Liver (tissue), 8 donors: ENCODE measurements at regions not wholly inside any gene's neighbourhood (a gene's known extent, or its start where the extent isn't known, plus 50 kb on each side); places are given as distances from the start of the nearest gene placed in this dataset.

Experiments
- DNase-seq: peaks from one replicate; pipeline ENCODE4 v3.0.0-alpha.2; 2017; ENCODE audit warnings: low spot score
- H3K27ac ChIP-seq, 2 donors: one replicate each; pipeline ENCODE4 v1.7.0; 2013; ENCODE audit warnings: inconsistent platforms in 2 of 2, low read length in 2 of 2, control low read depth in 1 of 2, low read depth in 1 of 2, mild to moderate bottlenecking in 1 of 2
- H3K27me3 ChIP-seq, 4 donors: one replicate each; pipeline versions ENCODE4 v1.6.1 to v1.7.0; 2013; ENCODE audit warnings: low read length in 3 of 4, inconsistent platforms in 1 of 4, mild to moderate bottlenecking in 1 of 4, moderate library complexity in 1 of 4; ENCODE audit not compliant: control insufficient read depth in 4 of 4, insufficient read depth in 4 of 4
- H3K36me3 ChIP-seq, 4 donors: one replicate each; pipeline versions ENCODE4 v1.6.1 to v1.7.0; 2013; ENCODE audit warnings: low read length in 3 of 4, mild to moderate bottlenecking in 3 of 4, low read depth in 1 of 4, moderate library complexity in 1 of 4; ENCODE audit not compliant: control insufficient read depth in 4 of 4, insufficient read depth in 3 of 4
- H3K4me1 ChIP-seq, 4 donors: one replicate each; pipeline versions ENCODE4 v1.6.1 to v1.7.0; 2013; ENCODE audit warnings: low read length in 3 of 4, mild to moderate bottlenecking in 3 of 4, moderate library complexity in 1 of 4; ENCODE audit not compliant: control insufficient read depth in 4 of 4, insufficient read depth in 4 of 4
- H3K4me3 ChIP-seq, 3 donors: one replicate each; pipeline versions ENCODE4 v1.6.1 to v1.7.0; 2013; ENCODE audit warnings: low read length in 3 of 3, control low read depth in 1 of 3, low read depth in 1 of 3, mild to moderate bottlenecking in 1 of 3
- H3K9ac ChIP-seq, 2 donors: one replicate each; pipeline ENCODE4 v1.7.0; 2013; ENCODE audit warnings: low read length in 2 of 2, mild to moderate bottlenecking in 2 of 2, moderate library complexity in 2 of 2, control low read depth in 1 of 2, low read depth in 1 of 2
- H3K9me3 ChIP-seq, 4 donors: one replicate each; pipeline versions ENCODE4 v1.6.1 to v1.7.0; 2013; ENCODE audit warnings: low read length in 3 of 4; ENCODE audit not compliant: control insufficient read depth in 4 of 4
- EGR1 ChIP-seq, 2 donors: IDR thresholded peaks; 2 replicates each; pipeline ENCODE4 v1.6.1; 2016 to 2018; ENCODE audit warnings: antibody characterized with exemption in 2 of 2, low read depth in 2 of 2
- FOXA2 ChIP-seq: IDR thresholded peaks from 2 replicates; pipeline ENCODE4 v1.6.1; 2016; ENCODE audit warnings: antibody characterized with exemption
- GABPA ChIP-seq, 2 donors: IDR thresholded peaks in 1 of 2; conservative IDR thresholded peaks in 1 of 2; 2 replicates each; pipeline ENCODE4 v1.6.1; 2016; ENCODE audit warnings: antibody characterized with exemption in 2 of 2, mild to moderate bottlenecking in 1 of 2, moderate library complexity in 1 of 2
- HNF4A ChIP-seq, 2 donors: conservative IDR thresholded peaks; 2 replicates each; pipeline ENCODE4 v1.6.1; 2016; ENCODE audit warnings: antibody characterized with exemption in 2 of 2, mild to moderate bottlenecking in 2 of 2
- HNF4G ChIP-seq: IDR thresholded peaks from 2 replicates; pipeline ENCODE4 v1.6.1; 2016; ENCODE audit warnings: antibody characterized with exemption
- JUND ChIP-seq, 2 donors: IDR thresholded peaks; 2 replicates each; pipeline ENCODE4 v1.6.1; 2016; ENCODE audit warnings: antibody characterized with exemption in 2 of 2
- RAD21 ChIP-seq, 2 donors: IDR thresholded peaks; 2 replicates each; pipeline ENCODE4 v1.6.1; 2016; ENCODE audit warnings: antibody characterized with exemption in 2 of 2, mild to moderate bottlenecking in 2 of 2
- RXRA ChIP-seq, 2 donors: IDR thresholded peaks; 2 replicates each; pipeline ENCODE4 v1.6.1; 2017 to 2018; ENCODE audit warnings: antibody characterized with exemption in 2 of 2, mild to moderate bottlenecking in 1 of 2
- SP1 ChIP-seq: IDR thresholded peaks from 2 replicates; pipeline ENCODE4 v1.6.1; 2018; ENCODE audit warnings: antibody characterized with exemption, mild to moderate bottlenecking
- TAF1 ChIP-seq: conservative IDR thresholded peaks from 2 replicates; pipeline ENCODE4 v1.6.1; 2016; ENCODE audit warnings: antibody characterized with exemption, mild to moderate bottlenecking
- YY1 ChIP-seq: IDR thresholded peaks from 2 replicates; pipeline ENCODE4 v1.6.1; 2016; ENCODE audit warnings: antibody characterized with exemption, mild to moderate bottlenecking
- WGBS: extraction: QIAGEN DNeasy Blood & Tissue Kit; methylation state at CpG from one replicate; pipeline ENCODE4 v1.1.7; 2013; 5-methylcytosine and 5-hydroxymethylcytosine counted together
- TF ChIP-seq, protein P1 (sequence below): fragments of 150-350 bp; IDR thresholded peaks from 2 replicates; pipeline ENCODE4 v1.5.1; 2017; ENCODE audit warnings: improper control_type of control experiment, low read depth, low read length; ENCODE audit not compliant: missing input control
- TF ChIP-seq, protein P2 (sequence below): IDR thresholded peaks from 2 replicates; pipeline ENCODE4 v1.6.1; 2016; ENCODE audit warnings: antibody characterized with exemption, mild to moderate bottlenecking
- TF ChIP-seq, protein P3 (sequence below): IDR thresholded peaks from 2 replicates; pipeline ENCODE4 v1.6.1; 2016; ENCODE audit warnings: antibody characterized with exemption
- TF ChIP-seq, protein P4 (sequence below): IDR thresholded peaks from 2 replicates; pipeline ENCODE4 v1.6.1; 2016; ENCODE audit warnings: antibody characterized with exemption
- TF ChIP-seq, protein P5 (sequence below): IDR thresholded peaks from 2 replicates; pipeline ENCODE4 v1.6.1; 2016; ENCODE audit warnings: antibody characterized with exemption
- donor health status: healthy.
- donor health status: healthy.
- donor health status: healthy.
- donor health status: healthy.
- donor health status: healthy.

DNA sequence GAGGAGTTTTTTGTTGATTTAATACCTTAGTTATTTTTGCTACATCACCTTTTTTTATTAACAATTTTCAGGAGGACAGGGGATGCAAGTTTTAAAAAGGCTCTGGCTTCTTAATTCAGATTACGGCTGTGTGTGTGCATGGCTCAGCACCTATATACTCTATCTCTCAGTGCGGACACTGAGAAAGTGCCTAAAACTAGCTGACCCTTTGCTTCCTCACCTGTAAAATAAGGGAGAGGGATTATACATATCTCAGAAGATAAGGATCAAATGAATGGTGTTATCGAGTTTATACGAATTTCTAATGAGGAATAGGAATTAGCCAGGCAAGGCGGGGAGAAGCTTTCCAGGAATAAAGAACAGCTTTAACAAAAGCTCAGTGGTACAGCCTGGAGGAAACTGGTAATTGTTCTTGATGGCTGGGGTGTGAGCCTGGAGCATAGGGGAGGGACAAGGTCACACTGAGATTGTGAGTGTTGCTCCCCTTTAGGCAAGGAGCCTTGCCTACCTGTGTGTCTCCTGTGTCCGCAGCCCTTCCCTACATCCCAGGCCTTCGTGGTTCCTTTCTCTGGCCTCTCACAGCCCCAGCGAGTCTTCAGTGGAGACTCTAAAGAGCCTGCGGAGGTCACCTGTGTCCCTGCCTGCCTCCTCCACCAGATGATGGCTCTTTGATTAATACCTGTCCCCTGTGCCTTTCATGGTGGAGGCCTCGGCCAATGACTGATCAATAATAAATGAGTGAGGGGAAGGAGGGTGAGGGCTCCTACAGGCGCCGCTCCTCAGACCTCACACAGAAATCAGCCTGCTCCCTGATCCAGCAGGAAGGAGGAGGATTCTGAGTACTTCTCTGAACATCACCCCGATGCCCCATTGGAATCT lies 92.7 kb downstream of the DDX1 start:
- H3K4me1 ChIP-seq: peaks cover 0 to 6% (median 4%) of the 10 kb centered on the region in 4 donors
- no peak overlapping the region for H3K9ac ChIP-seq
- H3K9me3 ChIP-seq: no peaks in the 10 kb centered on the region
- no peaks in the 10 kb centered on the region for H3K27me3 ChIP-seq
- WGBS: 92% methylated on average over 13 of the region's 13 CpGs
- H3K36me3 ChIP-seq: no peaks in the 10 kb centered on the region
- H3K4me3 ChIP-seq: no peak overlapping the region
- DNase-seq: no peak
- no peak overlapping the region for H3K27ac ChIP-seq
- TF ChIP-seq FOXA2 (no peak), HNF4A (conservative IDR thresholded peaks at IDR 0.05) (no peak), RAD21 (IDR thresholded peaks at IDR 0.05) (no peak), RXRA (IDR thresholded peaks at IDR 0.05) (no peak), JUND (IDR thresholded peaks at IDR 0.05) (no peak)
- TF ChIP-seq, protein P1, sequence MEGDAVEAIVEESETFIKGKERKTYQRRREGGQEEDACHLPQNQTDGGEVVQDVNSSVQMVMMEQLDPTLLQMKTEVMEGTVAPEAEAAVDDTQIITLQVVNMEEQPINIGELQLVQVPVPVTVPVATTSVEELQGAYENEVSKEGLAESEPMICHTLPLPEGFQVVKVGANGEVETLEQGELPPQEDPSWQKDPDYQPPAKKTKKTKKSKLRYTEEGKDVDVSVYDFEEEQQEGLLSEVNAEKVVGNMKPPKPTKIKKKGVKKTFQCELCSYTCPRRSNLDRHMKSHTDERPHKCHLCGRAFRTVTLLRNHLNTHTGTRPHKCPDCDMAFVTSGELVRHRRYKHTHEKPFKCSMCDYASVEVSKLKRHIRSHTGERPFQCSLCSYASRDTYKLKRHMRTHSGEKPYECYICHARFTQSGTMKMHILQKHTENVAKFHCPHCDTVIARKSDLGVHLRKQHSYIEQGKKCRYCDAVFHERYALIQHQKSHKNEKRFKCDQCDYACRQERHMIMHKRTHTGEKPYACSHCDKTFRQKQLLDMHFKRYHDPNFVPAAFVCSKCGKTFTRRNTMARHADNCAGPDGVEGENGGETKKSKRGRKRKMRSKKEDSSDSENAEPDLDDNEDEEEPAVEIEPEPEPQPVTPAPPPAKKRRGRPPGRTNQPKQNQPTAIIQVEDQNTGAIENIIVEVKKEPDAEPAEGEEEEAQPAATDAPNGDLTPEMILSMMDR: no peak
- TF ChIP-seq, protein P2, sequence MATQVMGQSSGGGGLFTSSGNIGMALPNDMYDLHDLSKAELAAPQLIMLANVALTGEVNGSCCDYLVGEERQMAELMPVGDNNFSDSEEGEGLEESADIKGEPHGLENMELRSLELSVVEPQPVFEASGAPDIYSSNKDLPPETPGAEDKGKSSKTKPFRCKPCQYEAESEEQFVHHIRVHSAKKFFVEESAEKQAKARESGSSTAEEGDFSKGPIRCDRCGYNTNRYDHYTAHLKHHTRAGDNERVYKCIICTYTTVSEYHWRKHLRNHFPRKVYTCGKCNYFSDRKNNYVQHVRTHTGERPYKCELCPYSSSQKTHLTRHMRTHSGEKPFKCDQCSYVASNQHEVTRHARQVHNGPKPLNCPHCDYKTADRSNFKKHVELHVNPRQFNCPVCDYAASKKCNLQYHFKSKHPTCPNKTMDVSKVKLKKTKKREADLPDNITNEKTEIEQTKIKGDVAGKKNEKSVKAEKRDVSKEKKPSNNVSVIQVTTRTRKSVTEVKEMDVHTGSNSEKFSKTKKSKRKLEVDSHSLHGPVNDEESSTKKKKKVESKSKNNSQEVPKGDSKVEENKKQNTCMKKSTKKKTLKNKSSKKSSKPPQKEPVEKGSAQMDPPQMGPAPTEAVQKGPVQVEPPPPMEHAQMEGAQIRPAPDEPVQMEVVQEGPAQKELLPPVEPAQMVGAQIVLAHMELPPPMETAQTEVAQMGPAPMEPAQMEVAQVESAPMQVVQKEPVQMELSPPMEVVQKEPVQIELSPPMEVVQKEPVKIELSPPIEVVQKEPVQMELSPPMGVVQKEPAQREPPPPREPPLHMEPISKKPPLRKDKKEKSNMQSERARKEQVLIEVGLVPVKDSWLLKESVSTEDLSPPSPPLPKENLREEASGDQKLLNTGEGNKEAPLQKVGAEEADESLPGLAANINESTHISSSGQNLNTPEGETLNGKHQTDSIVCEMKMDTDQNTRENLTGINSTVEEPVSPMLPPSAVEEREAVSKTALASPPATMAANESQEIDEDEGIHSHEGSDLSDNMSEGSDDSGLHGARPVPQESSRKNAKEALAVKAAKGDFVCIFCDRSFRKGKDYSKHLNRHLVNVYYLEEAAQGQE: no peak
- TF ChIP-seq, protein P3, sequence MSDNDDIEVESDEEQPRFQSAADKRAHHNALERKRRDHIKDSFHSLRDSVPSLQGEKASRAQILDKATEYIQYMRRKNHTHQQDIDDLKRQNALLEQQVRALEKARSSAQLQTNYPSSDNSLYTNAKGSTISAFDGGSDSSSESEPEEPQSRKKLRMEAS: no peak

DNA sequence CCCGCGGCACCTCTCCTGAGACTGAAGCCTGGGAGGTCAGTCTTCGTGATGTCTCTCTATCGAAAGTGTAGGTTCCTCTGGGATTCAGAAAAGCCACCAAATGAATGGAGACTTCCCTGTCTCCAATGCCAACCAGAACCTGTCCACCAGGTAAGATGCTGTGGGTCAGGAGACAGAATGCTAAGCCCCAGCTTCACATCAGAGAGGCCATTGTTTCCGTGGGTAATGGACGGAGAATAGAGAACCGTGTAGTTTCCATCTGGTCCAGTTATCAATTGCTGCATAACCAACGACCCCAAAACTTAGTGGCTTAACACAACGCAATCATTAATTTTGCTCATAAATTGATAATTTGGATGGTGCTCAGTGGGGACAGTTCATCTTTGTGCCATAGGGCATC lies 93.5 kb downstream of the DDX1 start:
- 94% methylated on average over 9 of the region's 9 CpGs for WGBS
- Histone ChIP-seq H3K9ac (no peak overlapping the region), H3K4me1 (peaks cover 0 to 6% (median 4%) of the 10 kb centered on the region in 4 donors), H3K27me3 (no peaks in the 10 kb centered on the region), H3K9me3 (no peaks in the 10 kb centered on the region), H3K27ac (no peak overlapping the region), H3K4me3 (no peak overlapping the region), H3K36me3 (no peaks in the 10 kb centered on the region)
- TF ChIP-seq, protein P3: no peak
- TF ChIP-seq EGR1 (IDR thresholded peaks at IDR 0.05; ENCODE audit: low read depth in 2 of 2) (no peak), HNF4A (conservative IDR thresholded peaks at IDR 0.05) (no peak), HNF4G (no peak), SP1 (no peak), JUND (IDR thresholded peaks at IDR 0.05) (no peak), RXRA (IDR thresholded peaks at IDR 0.05) (no peak), YY1 (no peak), TAF1 (no peak), RAD21 (IDR thresholded peaks at IDR 0.05) (no peak), FOXA2 (no peak), GABPA (IDR thresholded peaks at IDR 0.05 in 1 of 2, conservative IDR thresholded peaks at IDR 0.05 in 1 of 2) (no peak)
- TF ChIP-seq, protein P2: no peak
- TF ChIP-seq, protein P4, sequence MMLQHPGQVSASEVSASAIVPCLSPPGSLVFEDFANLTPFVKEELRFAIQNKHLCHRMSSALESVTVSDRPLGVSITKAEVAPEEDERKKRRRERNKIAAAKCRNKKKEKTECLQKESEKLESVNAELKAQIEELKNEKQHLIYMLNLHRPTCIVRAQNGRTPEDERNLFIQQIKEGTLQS: no peak
- TF ChIP-seq, protein P5, sequence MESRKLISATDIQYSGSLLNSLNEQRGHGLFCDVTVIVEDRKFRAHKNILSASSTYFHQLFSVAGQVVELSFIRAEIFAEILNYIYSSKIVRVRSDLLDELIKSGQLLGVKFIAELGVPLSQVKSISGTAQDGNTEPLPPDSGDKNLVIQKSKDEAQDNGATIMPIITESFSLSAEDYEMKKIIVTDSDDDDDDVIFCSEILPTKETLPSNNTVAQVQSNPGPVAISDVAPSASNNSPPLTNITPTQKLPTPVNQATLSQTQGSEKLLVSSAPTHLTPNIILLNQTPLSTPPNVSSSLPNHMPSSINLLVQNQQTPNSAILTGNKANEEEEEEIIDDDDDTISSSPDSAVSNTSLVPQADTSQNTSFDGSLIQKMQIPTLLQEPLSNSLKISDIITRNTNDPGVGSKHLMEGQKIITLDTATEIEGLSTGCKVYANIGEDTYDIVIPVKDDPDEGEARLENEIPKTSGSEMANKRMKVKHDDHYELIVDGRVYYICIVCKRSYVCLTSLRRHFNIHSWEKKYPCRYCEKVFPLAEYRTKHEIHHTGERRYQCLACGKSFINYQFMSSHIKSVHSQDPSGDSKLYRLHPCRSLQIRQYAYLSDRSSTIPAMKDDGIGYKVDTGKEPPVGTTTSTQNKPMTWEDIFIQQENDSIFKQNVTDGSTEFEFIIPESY: no peak
- no peak for DNase-seq
